IMR-90 (cell line): ENCODE measurements at regions not wholly inside any gene's neighbourhood (a gene's known extent, or its start where the extent isn't known, plus 50 kb on each side); places are given as distances from the start of the nearest gene placed in this dataset.
A peak's percentile ranks its signal among the peaks of the same experiment; 100 is the strongest.

Experiments used
- ATAC-seq: fragments of 200-7000 bp; cut with Tn5 transposase; 2 replicates; pipeline ENCODE4 v1.9.1; 2020; ENCODE audit warnings: low read depth, mild to moderate bottlenecking, moderate library complexity
- BruUV-seq: library from RNA; stranded (reverse); fragments of 400-500 nt; replicated peaks from 2 replicates; lab custom pipeline; 2021; lab: Mats Ljungman, UMichigan
- CTCF ChIA-PET: fragments of 300-600 bp; formaldehyde crosslinking; extraction: SDS; loops from one replicate; lab custom pipeline; 2021; ENCODE audit warnings: antibody characterized with exemption; lab: Yijun Ruan, JAX
- POLR2A ChIA-PET: fragments of 300-600 bp; sonication (Branson Sonifier 250); formaldehyde crosslinking; loops from one replicate; lab custom pipeline; 2022; ENCODE audit warnings: antibody characterized with exemption; ENCODE audit not compliant: unreplicated experiment; lab: Charles Lee
- DNase-seq: peaks from one replicate; pipeline ENCODE4 v3.0.0; 2013
- H2AFZ ChIP-seq: replicated peaks from 2 replicates; pipeline ENCODE3; 2013; ENCODE audit warnings: low read length, mild to moderate bottlenecking; ENCODE audit not compliant: poor library complexity
- H2AK5ac ChIP-seq: 2 replicates; pipeline ENCODE4 v1.6.1; 2013; ENCODE audit warnings: low read depth, low read length, inconsistent platforms
- H2AK9ac ChIP-seq: replicated peaks from 2 replicates; pipeline ENCODE3; 2013; ENCODE audit warnings: mild to moderate bottlenecking, low read depth, low read length, moderate library complexity; ENCODE audit not compliant: poor library complexity
- H2BK120ac ChIP-seq: 2 replicates; pipeline ENCODE4 v1.6.1; 2013; ENCODE audit warnings: low read depth, low read length, inconsistent platforms
- H2BK15ac ChIP-seq: 3 replicates; pipeline ENCODE4 v1.6.1; 2013; ENCODE audit warnings: low read depth, low read length, inconsistent platforms
- H2BK20ac ChIP-seq: 2 replicates; pipeline ENCODE4 v1.6.1; 2013; ENCODE audit warnings: low read depth, mild to moderate bottlenecking, inconsistent platforms, low read length, moderate library complexity
- H2BK5ac ChIP-seq: 2 replicates; pipeline ENCODE4 v1.6.1; 2013; ENCODE audit warnings: mild to moderate bottlenecking, low read depth, low read length, inconsistent platforms; ENCODE audit not compliant: poor library complexity, severe bottlenecking
- H3K14ac ChIP-seq: replicated peaks from 2 replicates; pipeline ENCODE4 v1.6.1; 2013; ENCODE audit warnings: low read depth, low read length, inconsistent platforms
- H3K18ac ChIP-seq: 2 replicates; pipeline ENCODE4 v1.6.1; 2013; ENCODE audit warnings: low read depth, low read length, control low read depth
- H3K23ac ChIP-seq: 2 replicates; pipeline ENCODE4 v1.6.1; 2013; ENCODE audit warnings: low read depth, low read length, inconsistent platforms
- H3K27ac ChIP-seq: 2 replicates; pipeline ENCODE4 v1.5.1; 2013; ENCODE audit warnings: mild to moderate bottlenecking, control low read depth, low read length; ENCODE audit not compliant: insufficient read depth
- H3K27me3 ChIP-seq: 2 replicates; pipeline ENCODE4 v1.6.1; 2013; ENCODE audit warnings: low read length; ENCODE audit not compliant: control insufficient read depth, insufficient read depth
- H3K36me3 ChIP-seq: 2 replicates; pipeline ENCODE4 v1.6.1; 2013; ENCODE audit warnings: low read length, mixed read lengths; ENCODE audit not compliant: control insufficient read depth, insufficient read depth
- H3K4ac ChIP-seq: 2 replicates; pipeline ENCODE4 v1.6.1; 2013; ENCODE audit warnings: low read depth, low read length, inconsistent platforms
- H3K4me1 ChIP-seq: 2 replicates; pipeline ENCODE4 v1.6.1; 2013; ENCODE audit warnings: low read length, mixed read lengths; ENCODE audit not compliant: control insufficient read depth, insufficient read depth
- H3K4me2 ChIP-seq: 2 replicates; pipeline ENCODE4 v1.6.1; 2013; ENCODE audit warnings: low read depth, mild to moderate bottlenecking, control low read depth, low read length, moderate library complexity
- H3K4me3 ChIP-seq: 2 replicates; pipeline ENCODE4 v1.5.1; 2013; ENCODE audit warnings: low read depth, mild to moderate bottlenecking, control low read depth, low read length, moderate library complexity; ENCODE audit not compliant: insufficient read depth
- H3K56ac ChIP-seq: 2 replicates; pipeline ENCODE4 v1.6.1; 2013; ENCODE audit warnings: low read length, inconsistent platforms; ENCODE audit not compliant: insufficient read depth; ENCODE audit errors: extremely low read depth
- H3K79me1 ChIP-seq, 2 experiments: 2 replicates each; pipeline ENCODE4 v1.6.1; 2013; ENCODE audit warnings: low read length in 2 of 2, inconsistent platforms in 1 of 2, low read depth in 1 of 2
- H3K9ac ChIP-seq: 2 replicates; pipeline ENCODE4 v1.6.1; 2013; ENCODE audit warnings: low read depth, low read length, control low read depth
- H3K9me1 ChIP-seq: 2 replicates; pipeline ENCODE4 v1.6.1; 2013; ENCODE audit warnings: low read length, inconsistent platforms; ENCODE audit not compliant: insufficient read depth
- H3K9me3 ChIP-seq: 2 replicates; pipeline ENCODE4 v1.6.1; 2013; ENCODE audit warnings: low read length; ENCODE audit not compliant: control insufficient read depth, insufficient read depth
- H4K20me1 ChIP-seq: 2 replicates; pipeline ENCODE4 v1.6.1; 2013; ENCODE audit warnings: low read length, inconsistent platforms; ENCODE audit not compliant: insufficient read depth
- H4K5ac ChIP-seq: 2 replicates; pipeline ENCODE4 v1.6.1; 2013; ENCODE audit warnings: mild to moderate bottlenecking, low read depth, low read length, control low read depth
- H4K8ac ChIP-seq, 2 experiments: 2 replicates each; pipeline ENCODE4 v1.6.1; 2013; ENCODE audit warnings: low read depth in 2 of 2, low read length in 2 of 2, control low read depth in 1 of 2, inconsistent platforms in 1 of 2
- H4K91ac ChIP-seq: 2 replicates; pipeline ENCODE4 v1.6.1; 2013; ENCODE audit warnings: low read depth, low read length, inconsistent platforms; ENCODE audit not compliant: insufficient read depth
- BHLHE40 ChIP-seq: fragments of 150-350 bp; IDR thresholded peaks from 2 replicates; pipeline ENCODE4 v1.6.1; 2016; ENCODE audit warnings: mild to moderate bottlenecking, low read depth, low read length
- MAZ ChIP-seq: IDR thresholded peaks from 2 replicates; pipeline ENCODE4 v1.6.1; 2012; ENCODE audit warnings: low read depth, mild to moderate bottlenecking, low read length, improper control_type of control experiment, moderate library complexity, borderline replicate concordance
- NFE2L2 ChIP-seq: fragments of 150-350 bp; IDR thresholded peaks from 2 replicates; pipeline ENCODE4 v1.6.1; 2016; ENCODE audit warnings: low read depth, mild to moderate bottlenecking, low read length
- RCOR1 ChIP-seq: IDR thresholded peaks from 2 replicates; pipeline ENCODE4 v1.6.1; 2012; ENCODE audit warnings: mild to moderate bottlenecking, low read length, improper control_type of control experiment; ENCODE audit not compliant: insufficient replicate concordance
- WGBS, 2 experiments: methylation state at CpG; one replicate each; pipeline versions ENCODE4 v1.1.5 to v1.1.7; 2013; ENCODE audit warnings: missing lambda C conversion rate in 2 of 2; ENCODE audit not compliant: insufficient read length in 1 of 2; ENCODE audit errors: extremely low coverage in 2 of 2; 5-methylcytosine and 5-hydroxymethylcytosine counted together
- dilution Hi-C: fragments of 300-500 bp; cut with HindIII; formaldehyde crosslinking; loops from one replicate; pipeline ENCODE4 v1.14.3; 2018; ENCODE audit warnings: low sequenced_read_pairs; ENCODE audit not compliant: unreplicated experiment
- in situ Hi-C: fragments of 300-500 bp; cut with MboI; formaldehyde crosslinking; loops from 3 replicates; pipeline ENCODE4 v1.14.3; 2019; ENCODE audit warnings: low sequenced_read_pairs, inconsistent platforms, mixed read lengths
- intact Hi-C: fragments of 100-400 bp; cut with micrococcal nuclease; formaldehyde crosslinking; loops from 2 replicates; pipeline ENCODE4 v1.10.0; 2022

DNA sequence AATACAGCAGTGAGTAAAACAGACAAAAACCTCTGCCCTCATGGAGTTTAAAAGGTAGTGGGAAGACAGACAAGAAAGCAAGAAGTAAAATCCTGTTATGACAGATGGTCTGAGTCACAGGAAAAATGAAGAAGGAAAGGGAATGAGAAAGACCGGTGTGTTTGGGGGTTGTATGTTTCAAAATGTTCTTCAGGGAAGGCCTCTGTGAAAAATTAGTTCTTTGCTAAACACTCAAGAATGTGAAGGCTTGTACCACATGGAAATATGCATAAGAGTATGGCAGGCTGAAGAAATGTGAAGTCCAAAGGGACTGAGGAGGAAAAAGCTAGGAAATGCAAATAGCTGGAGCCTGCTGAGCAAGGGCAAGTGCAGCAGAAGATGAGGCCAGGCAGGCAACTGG is 315.9 kb upstream of the SEMA3A start:
- in situ Hi-C loops (no loop called here), intact Hi-C loops (loop anchor here (10.0 kb wide), 1 partner anchor 316 kb away; the partner anchor contains the start of gene SEMA3A), dilution Hi-C loops (no loop called here)
- Histone ChIP-seq H2BK15ac (peak overlapping the region; percentile 75; the same call in 2 of the 3 replicates), H2AFZ (peak overlapping the region; percentile 52), H3K4me2 (peak overlapping the region; percentile 11; the same call in 1 of the 2 replicates), H2BK5ac (peak overlapping the region; percentile 33), H3K4me3 (no peak overlapping the region), H4K20me1 (no peaks in the 10 kb centered on the region), H4K5ac (no peak overlapping the region), H2BK120ac (peak overlapping the region; percentile 42), H3K27me3 (no peaks in the 10 kb centered on the region), H3K23ac (peak overlapping the region; percentile 50), H4K91ac (0 out of 2 replicates have a peak overlapping the region, but pooled peaks have one; percentile 25), H3K18ac (no peak overlapping the region; the same call in 1 of the 2 replicates), H2AK9ac (no peak overlapping the region), H3K4ac (peak overlapping the region; percentile 48; the same call in 1 of the 2 replicates), H3K9ac (no peak overlapping the region), H3K79me1 (no peaks in the 10 kb centered on the region), H3K9me1 (0 out of 2 replicates have a peak, but pooled peaks cover 3% of the 10 kb centered on the region), H2AK5ac (peak overlapping the region; percentile 82), H3K36me3 (no peaks in the 10 kb centered on the region), H3K9me3 (no peaks in the 10 kb centered on the region), H3K27ac (0 out of 2 replicates have a peak overlapping the region, but pooled peaks have one; percentile 11), H3K56ac (no peak overlapping the region), H3K4me1 (peaks cover 9% of the 10 kb centered on the region), H4K8ac (peak overlapping the region in 1 of 2 experiments; percentile 68; a peak in 2 of 4 replicates), H3K14ac (no peak overlapping the region), H2BK20ac (peak overlapping the region; percentile 7; the same call in 1 of the 2 replicates)
- ChIA-PET CTCF (no interaction called here), POLR2A (no interaction called here)
- no TSS peak for BruUV-seq
- 0% methylated on average over 1 of the region's 1 CpG; no CpG with 5 or more reads in 1 of the 2 experiments for WGBS, 2 experiments
- peak; percentile 63 for ATAC-seq
- peak; percentile 78 for DNase-seq
- TF ChIP-seq MAZ (no peak), BHLHE40 (no peak), RCOR1 (no peak), NFE2L2 (no peak)
